VCaP (cell line): ENCODE measurements at regions not wholly inside any gene's neighbourhood (a gene's known extent, or its start where the extent isn't known, plus 50 kb on each side); places are given as distances from the start of the nearest gene placed in this dataset.

Experiments used
- H3K27ac ChIP-seq: fragments of 450-650 bp; 2 replicates; pipeline ENCODE4 v1.5.1; 2017
- TF ChIP-seq, protein P1 (sequence below): fragments of 450-650 bp; conservative IDR thresholded peaks from 2 replicates; pipeline ENCODE4 v1.5.1; 2017; ENCODE audit warnings: mild to moderate bottlenecking, moderate library complexity

- TF ChIP-seq, protein P1, sequence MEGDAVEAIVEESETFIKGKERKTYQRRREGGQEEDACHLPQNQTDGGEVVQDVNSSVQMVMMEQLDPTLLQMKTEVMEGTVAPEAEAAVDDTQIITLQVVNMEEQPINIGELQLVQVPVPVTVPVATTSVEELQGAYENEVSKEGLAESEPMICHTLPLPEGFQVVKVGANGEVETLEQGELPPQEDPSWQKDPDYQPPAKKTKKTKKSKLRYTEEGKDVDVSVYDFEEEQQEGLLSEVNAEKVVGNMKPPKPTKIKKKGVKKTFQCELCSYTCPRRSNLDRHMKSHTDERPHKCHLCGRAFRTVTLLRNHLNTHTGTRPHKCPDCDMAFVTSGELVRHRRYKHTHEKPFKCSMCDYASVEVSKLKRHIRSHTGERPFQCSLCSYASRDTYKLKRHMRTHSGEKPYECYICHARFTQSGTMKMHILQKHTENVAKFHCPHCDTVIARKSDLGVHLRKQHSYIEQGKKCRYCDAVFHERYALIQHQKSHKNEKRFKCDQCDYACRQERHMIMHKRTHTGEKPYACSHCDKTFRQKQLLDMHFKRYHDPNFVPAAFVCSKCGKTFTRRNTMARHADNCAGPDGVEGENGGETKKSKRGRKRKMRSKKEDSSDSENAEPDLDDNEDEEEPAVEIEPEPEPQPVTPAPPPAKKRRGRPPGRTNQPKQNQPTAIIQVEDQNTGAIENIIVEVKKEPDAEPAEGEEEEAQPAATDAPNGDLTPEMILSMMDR, result peak; percentile 58; the same call in 1 of the 2 replicates
- no peak overlapping the region for H3K27ac ChIP-seq
Observed at GRCh38 chr1:5286244-5286643, 631.8 kb downstream of the AJAP1 start.

DNA sequence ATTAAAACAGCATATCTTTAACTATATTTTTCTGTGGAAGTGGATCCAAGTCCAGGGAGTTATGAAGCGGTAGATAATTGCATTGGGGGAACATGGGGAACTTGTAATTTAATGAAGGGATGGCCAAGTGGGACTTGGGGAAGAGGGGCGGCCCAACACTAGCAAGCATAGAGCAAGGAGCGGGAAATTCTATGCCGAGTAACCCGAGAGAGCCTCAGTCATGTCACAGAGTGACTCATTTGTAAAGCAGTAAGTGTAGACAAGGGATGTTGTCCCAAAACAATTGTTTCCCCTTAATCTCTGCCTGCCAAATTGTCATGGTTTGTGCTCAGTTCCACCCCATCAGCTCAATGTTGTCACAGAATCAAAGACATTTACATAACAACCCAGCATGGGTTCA is 620.1 kb downstream of the AJAP1 start:
- TF ChIP-seq, protein P1, result no peak
- H3K27ac ChIP-seq, result no peak overlapping the region

GRCh38 chr1:5273280-5274003 is 619.0 kb downstream of the AJAP1 start:
- H3K27ac ChIP-seq, result no peak overlapping the region
- TF ChIP-seq, protein P1, result no peak

GRCh38 chr1:5272325-5272724 is 617.9 kb downstream of the AJAP1 start:
- H3K27ac ChIP-seq, result no peak overlapping the region
- TF ChIP-seq, protein P1, result no peak

GRCh38 chr1:5271264-5271663 is 616.9 kb downstream of the AJAP1 start:
- TF ChIP-seq, protein P1, result no peak
- no peak overlapping the region for H3K27ac ChIP-seq

DNA sequence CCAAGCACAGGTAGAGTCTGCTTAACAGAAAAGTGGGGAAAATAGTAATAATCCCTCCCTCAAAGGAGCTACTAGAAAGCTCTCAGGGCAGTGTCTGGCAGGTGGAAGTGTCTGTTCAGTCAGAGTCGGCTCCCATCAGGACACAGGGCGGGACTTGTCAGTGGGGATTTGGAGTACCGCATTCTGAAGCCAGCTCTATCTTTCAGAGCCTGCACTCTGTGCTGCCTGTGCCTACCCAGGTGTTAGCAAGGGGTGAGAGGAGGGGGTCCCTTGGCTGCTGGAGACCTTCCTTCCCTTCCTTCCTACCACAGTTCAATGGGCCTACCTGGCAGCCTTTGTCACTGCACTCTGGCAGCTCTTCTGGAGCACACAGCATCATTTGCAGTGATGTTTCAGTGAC is 615.5 kb downstream of the AJAP1 start:
- no peak overlapping the region for H3K27ac ChIP-seq
- TF ChIP-seq, protein P1, result no peak

DNA sequence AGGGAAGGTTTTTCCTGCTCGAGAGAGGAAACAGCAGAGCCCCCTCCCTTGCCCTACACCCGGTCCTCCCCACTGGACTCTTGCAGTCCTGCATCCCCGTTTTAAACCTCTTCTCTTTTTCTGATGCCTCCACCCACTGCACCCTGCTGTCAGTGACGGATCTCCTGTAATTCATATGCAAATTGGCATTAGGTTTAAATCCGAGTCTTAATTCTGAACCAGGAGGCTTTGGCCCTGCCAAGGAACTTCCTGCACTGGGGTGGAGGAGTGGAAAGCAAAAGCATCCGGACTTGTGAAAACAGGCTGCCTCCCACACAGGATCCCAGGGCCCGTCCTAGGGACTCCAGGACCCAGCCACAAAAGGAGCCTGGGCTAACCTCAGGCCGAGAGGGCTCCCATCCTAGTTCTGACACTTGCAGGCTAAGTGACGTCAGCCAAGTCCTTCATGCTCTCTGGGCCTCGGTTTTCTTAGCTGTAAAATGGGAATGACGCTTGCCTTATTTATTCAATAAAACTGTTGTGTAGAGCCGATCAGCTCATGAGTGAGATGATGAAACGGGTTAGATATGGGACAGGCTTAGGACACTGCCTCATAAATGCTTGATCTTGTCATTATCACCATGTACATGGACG is 613.3 kb downstream of the AJAP1 start:
- TF ChIP-seq, protein P1, result no peak
- H3K27ac ChIP-seq, result no peak overlapping the region
